ENCODE measurements at regions not wholly inside any gene's neighbourhood (a gene's known extent, or its start where the extent isn't known, plus 50 kb on each side); places are given as distances from the start of the nearest gene placed in this dataset.

- H3K4me3 ChIP-seq (replicated peaks in 1 of 2; ENCODE audit: low read depth in 1 of 2, low read length in 2 of 2) = no peak overlapping the region
- intact Hi-C loops (cut with micrococcal nuclease) = no loop called here
- no peak for ATAC-seq
- CTCF ChIA-PET = no interaction called here
- H3K27ac ChIP-seq (ENCODE audit: low read depth, low read length) = no peak overlapping the region
- H2AFZ ChIP-seq (ENCODE audit: low read depth, low read length, poor library complexity, severe bottlenecking) = no peak overlapping the region
- H3K4me1 ChIP-seq (ENCODE audit: control insufficient read depth in 1 of 2, insufficient read depth in 2 of 2, low read length in 2 of 2) = peaks cover 8 to 13% of the 10 kb centered on the region in 2 experiments
- H3K9ac ChIP-seq (ENCODE audit: low read length) = no peak overlapping the region
- TF ChIP-seq SRF (IDR thresholded peaks at IDR 0.05; ENCODE audit: low read depth) (no peak), ZBTB33 (IDR thresholded peaks at IDR 0.05; ENCODE audit: extremely low read depth, insufficient replicate concordance, low read length) (no peak), RAD21 (IDR thresholded peaks at IDR 0.05; ENCODE audit: low read depth) (no peak), ELF1 (IDR thresholded peaks at IDR 0.05; ENCODE audit: borderline replicate concordance, low read depth) (no peak), REST (IDR thresholded peaks at IDR 0.05; ENCODE audit: low read depth) (no peak), YY1 (IDR thresholded peaks at IDR 0.05; ENCODE audit: extremely low read depth, insufficient replicate concordance, low read depth, low read length) (no peak), SP1 (IDR thresholded peaks at IDR 0.05; ENCODE audit: low read depth) (no peak), CBX3 (IDR thresholded peaks at IDR 0.05; ENCODE audit: low read depth) (no peak), SIN3A (IDR thresholded peaks at IDR 0.05; ENCODE audit: low read depth) (no peak), CTCF (IDR thresholded peaks at IDR 0.05 in 2 of 3, conservative IDR thresholded peaks at IDR 0.05 in 1 of 3; ENCODE audit: borderline replicate concordance in 1 of 3, insufficient read depth in 1 of 3, low read depth in 2 of 3, low read length in 2 of 3) (no peak), EZH2 (IDR thresholded peaks at IDR 0.05) (no peak), POLR2A (IDR thresholded peaks at IDR 0.05; ENCODE audit: borderline replicate concordance, extremely low read depth, insufficient read depth, insufficient read length) (no peak), FOSL1 (IDR thresholded peaks at IDR 0.05; ENCODE audit: low read depth) (no peak), TCF7L2 (IDR thresholded peaks at IDR 0.05; ENCODE audit: borderline replicate concordance, extremely low read depth, insufficient read depth, insufficient read length) (no peak), EGR1 (IDR thresholded peaks at IDR 0.05; ENCODE audit: low read depth) (no peak), CEBPB (IDR thresholded peaks at IDR 0.05; ENCODE audit: low read depth) (no peak), JUND (IDR thresholded peaks at IDR 0.05) (no peak), ZFX (IDR thresholded peaks at IDR 0.05) (no peak)
- POLR2A ChIA-PET = no interaction called here
- no peaks in the 10 kb centered on the region for H3K9me2 ChIP-seq (ENCODE audit: insufficient read depth)
- H3K36me3 ChIP-seq (ENCODE audit: control insufficient read depth in 1 of 2, insufficient read depth in 2 of 2, low read length in 2 of 2) = no peaks in the 10 kb centered on the region
- RAD21 ChIA-PET (ENCODE audit: low non-redundant PET in 1 of 2, low total read pairs in 2 of 2, uncharacterized antibody in 2 of 2, unreplicated experiment in 2 of 2) = no interaction called here
- peaks cover 8% of the 10 kb centered on the region; the same call in 1 of the 2 replicates for H3K27me3 ChIP-seq (ENCODE audit: insufficient read depth, low read length)
- no peaks in the 10 kb centered on the region for H4K20me1 ChIP-seq (ENCODE audit: insufficient read depth)
- no peak overlapping the region for H3K4me2 ChIP-seq (ENCODE audit: low read length)
- no peaks in the 10 kb centered on the region for H3K9me3 ChIP-seq (ENCODE audit: control insufficient read depth in 1 of 2, insufficient read depth in 1 of 2, low read depth in 1 of 2, low read length in 2 of 2)
- DNase-seq (ENCODE audit: low read depth, low spot score) = no peak
- no peaks in the 10 kb centered on the region for H3K79me2 ChIP-seq (ENCODE audit: insufficient read depth, low read length)
- no TSS peak for BruUV-seq (replicated peaks)
These were observed 726.9 kb downstream of the BRD1 start for GRCh38 chr22:49100773-49101172.
